HG03354 (cell line): ENCODE measurements at regions not wholly inside any gene's neighbourhood (a gene's known extent, or its start where the extent isn't known, plus 50 kb on each side); places are given as distances from the start of the nearest gene placed in this dataset.
A peak's percentile ranks its signal among the peaks of the same experiment; 100 is the strongest.
"Not testable (repeated sequence)": the region's sequence is repeated elsewhere in the genome, so short reads cannot be mapped to it uniquely, and the experiment has no call there.

Experiments
- ATAC-seq: cut with Tn5 transposase; IDR thresholded peaks from one replicate; pipeline ENCODE4 v1.9.1; 2021; ENCODE audit warnings: mild to moderate bottlenecking; ENCODE audit not compliant: unreplicated experiment, poor library complexity, severe bottlenecking

DNA sequence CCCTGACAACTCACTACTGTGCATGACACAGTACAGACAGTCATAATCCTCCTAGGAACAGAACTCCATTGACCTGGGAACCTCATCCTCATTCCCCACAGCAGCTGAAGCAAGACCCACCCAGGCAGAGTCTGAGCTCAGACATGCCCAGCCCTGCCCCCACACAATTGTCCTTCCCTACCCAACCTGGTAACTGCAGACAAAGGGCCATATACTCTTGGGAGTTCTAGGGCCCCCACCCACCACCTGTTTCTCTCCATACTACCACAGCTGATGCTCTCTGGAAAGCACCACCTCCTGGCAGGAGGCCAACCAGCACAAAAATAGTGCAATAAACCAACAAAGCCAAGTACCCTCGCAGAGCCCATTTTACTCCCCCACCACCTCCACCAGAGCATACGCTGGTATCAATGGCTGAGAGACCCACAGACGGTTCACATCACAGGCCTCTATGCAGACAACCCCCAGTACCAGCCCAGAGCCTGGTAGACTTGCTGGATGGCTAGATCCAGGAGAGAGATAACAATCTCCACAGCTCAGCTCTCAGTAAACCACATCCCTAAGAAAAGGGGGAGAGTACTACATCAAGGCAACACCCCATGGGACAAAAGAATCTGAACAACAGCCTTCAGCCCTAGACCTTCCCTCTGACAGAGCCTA lies 159.7 kb upstream of the CXADR start:
- no peak for ATAC-seq

DNA sequence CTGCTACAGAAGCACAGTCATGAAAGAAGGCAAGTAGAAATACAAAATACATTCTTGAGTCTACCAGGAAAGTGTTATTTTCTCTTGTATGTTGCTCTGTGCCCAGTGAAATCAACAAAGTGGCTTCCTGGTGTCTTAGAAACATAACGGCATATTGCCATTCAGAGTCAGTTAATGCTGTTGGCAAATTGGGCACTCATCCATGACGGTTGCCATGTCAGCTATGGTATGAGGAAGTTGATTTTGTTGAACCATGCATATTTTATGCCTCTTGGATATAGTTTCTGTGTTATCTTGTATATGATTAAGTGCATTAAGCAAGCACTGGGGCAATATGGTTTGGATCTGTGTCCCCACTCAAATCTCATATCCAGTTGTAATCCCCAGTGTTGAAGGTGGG lies 153.1 kb upstream of the CXADR start:
- no peak for ATAC-seq

DNA sequence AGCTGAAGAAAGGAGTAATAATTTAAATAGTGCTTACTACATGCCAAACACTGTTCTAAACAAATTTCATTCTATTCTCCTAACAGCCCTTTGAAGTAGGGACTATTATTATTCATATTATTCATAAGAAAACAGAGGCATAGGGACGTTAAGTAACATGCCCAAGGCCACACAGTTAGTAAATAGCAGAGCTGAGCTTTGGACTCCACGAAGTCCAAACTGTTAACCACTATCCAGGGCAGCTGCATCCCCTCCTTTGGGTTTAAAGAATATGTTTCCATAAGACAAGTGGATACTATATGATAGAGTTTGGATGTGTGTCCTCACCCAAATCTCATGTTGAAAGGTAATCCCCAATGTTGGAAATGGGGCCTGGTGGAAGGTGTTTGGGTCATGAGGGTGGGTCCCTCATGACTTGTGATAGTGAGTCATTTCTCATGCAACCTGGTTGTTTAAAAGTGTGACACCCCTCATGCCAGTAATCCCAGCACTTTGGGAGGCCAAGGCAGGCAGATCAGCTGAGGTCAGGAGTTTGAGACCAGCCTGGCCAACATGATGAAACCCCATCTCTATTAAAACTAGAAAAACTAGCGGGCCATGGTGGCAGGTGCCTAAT lies 144.0 kb upstream of the CXADR start:
- no peak for ATAC-seq

DNA sequence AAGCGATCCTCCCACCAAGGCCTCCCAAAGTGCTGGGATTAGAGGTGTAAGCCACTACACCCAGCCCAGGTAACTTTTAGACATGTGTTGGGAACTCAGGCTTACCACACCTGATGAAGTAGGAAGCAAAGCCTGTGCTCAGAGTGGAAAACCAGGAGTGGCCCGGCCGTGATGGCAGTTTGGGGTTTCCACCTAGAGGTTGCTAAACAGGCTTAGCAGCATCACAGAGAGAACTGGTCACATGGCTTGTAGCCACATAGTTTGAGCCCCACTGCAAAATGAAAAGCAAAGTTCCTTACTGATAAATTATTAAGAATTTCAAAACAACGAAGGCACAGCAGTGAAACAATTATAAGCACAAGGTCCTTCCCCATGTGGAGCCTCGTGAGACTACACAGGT lies 142.6 kb upstream of the CXADR start:
- ATAC-seq, result no peak

DNA sequence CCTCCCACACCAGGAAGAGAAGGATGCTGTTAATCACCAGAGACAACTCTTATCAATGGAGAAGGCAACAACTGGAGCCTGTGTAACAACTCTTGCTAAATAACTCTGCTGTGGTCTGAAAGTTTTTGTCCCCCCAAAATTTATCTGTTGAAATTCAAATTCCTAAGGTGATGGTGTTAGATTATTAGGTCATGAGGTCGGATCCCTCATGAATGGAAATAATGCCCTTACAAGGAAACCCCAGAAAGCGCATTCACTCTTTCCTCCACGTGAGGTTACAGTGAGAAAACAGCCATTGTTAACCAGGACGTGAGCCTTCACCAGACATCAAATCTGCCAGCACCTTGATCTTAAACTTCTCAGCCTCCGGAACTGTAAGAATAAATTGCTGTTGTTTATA lies 141.9 kb upstream of the CXADR start:
- ATAC-seq, result no peak

DNA sequence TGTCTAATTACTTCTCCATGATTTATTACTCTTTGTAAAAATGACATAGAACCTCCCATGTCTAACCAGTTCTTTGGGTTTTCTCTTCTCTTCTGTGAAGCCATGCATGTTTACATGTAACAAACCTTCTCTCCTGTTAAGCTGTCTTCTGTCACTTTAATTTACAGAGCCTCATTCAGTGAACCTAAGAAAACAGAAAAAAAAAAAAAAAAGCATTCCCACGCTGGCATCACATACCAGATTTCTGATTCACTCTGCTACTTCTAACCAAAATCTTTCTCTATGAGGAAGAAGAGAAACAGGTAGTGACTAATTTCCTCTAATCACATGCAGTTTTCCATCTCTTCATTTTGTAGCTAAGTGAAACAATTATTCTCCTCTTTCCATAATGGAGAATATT lies 141.4 kb upstream of the CXADR start:
- no peak for ATAC-seq

DNA sequence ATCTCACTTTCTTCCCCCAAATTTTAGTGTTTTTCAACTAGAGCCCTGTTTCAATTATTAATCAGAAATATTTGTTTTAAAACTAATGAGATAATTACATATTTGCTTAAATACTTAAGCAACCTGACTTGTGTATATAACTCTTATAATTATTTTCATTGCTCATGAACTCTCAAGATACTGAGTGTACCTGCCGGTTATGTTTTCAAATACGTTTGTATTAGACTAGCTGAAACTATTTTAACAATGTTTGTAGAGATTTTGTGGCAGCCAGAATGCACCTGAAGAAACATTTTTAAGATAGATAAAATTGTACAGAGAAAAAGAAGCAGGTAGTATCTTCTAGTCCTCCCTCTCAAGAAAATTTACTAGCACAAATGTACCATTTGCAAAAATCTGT lies 140.6 kb upstream of the CXADR start:
- no peak for ATAC-seq

DNA sequence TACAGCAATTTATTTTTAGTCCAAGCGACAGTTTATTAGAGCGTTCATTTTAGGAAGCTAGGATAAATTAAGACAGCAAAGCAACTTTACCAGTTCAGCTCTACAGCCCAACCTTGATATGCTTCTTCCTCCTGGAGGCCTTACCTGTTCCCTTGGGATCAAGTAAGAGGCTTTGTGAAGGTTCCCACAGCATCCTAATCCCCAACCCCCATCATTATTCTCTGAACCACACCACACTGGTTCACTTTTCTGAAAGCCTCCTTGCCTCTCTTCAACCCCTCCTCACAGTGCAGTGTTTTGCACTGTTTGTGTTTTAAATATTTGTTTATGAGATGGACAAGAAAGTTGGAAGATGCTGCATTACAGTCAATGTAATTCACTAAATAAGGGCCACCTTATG lies 126.3 kb upstream of the CXADR start:
- no peak for ATAC-seq

DNA sequence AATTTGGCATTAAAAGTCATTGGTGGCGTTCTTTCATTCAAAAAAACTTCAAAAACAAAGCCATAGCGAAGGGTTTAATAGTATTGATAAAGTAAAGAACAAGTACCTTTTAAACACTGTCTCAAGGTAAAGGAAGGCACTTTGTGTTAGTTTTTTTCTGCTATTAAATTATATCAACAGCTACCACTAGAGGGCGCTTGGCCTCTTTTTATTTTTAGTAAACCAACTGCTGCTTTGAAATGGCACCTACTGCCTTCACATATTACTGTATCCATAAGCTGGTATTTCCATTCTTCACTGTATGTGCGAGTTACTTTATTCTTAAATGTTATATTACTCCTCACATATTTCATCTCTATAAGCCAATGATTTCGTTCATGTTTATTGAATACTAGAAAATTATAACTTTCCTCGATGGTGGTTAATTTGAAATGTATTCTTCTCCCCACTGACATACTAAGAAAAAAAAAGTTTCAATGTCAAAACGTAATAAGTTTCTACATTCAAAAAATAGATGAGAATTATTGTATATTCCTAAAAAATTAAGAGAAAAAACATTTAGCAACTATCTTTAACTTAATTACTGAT lies 125.7 kb upstream of the CXADR start:
- peak; percentile 76 for ATAC-seq

DNA sequence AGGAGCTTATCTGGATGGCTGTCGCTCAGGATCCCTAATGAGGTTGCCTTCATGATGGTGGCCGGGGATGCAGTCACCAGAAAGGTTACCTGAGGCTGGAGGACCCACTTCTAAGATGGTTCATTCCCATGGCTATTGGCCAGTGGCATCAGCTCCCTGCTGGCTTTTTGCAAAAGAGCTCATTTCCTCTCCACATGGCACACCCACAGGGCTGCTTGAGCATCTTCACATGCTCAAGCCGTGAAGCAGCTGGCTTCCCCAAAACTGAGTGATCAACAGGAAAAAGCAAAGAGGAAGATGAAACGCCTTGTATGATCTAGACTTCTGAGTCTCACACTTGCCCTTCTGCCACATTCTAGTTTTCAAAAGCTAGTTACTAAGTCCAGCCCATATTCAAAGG lies 124.6 kb upstream of the CXADR start:
- ATAC-seq, result no peak

DNA sequence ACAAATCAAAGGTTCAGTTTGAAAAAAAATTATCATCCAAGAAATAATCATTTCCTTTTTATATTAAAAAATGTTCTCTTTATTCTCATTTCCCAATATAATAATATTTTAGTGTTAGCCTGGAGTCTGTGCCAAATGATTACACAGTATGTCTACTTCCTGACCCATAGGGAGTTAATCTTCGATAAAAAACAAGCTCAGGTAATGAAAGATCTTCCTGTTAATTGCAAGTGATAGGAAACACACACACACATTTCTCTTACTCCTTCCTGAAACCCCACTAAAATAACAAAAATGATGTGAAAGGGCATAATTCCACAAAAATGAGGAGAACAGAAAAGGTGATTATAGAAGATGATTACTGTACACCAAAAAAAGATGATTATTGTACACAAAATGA lies 123.5 kb upstream of the CXADR start:
- no peak for ATAC-seq

DNA sequence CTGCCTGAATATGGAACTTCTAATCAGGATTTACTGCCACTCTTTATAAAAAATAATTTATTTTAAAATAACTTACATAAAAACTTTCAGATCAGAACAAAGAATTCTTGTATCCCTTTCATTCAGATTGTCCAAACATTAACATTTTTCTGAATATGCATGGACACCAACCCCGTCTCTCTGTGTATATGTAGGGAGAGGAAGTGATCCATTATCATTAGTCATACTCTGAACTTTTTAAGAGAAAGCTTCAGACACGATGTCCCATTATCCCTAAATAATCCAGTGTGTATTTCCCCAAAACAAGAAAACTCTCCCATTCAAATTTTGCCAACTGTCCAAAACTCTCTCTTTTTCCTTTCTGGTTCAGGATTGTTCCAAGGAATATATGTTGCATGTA lies 122.3 kb upstream of the CXADR start:
- ATAC-seq, result no peak

DNA sequence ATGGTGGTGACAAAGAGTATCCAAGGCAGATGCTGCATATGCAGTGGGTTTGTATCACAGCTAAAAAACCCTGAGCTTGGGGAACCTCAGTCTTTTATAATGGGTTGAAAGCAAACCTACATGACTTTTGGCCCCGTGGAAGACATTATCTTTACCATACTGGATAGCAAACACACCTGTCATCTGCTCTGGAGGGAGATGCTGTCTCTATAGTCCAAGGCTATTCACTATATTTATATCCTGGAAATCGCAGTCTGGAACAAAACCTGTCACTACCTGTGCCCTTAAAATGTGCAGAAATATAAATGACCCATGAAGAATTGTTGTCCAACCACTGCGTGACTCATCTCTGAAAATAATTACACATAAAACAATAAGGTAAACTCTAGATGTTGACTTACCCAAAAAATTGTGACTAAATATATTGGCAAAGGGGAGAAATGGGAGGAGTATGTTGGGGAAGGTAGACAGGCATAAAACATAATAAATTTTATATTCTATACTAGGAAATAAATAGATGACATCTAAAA lies 121.0 kb upstream of the CXADR start:
- no peak for ATAC-seq

DNA sequence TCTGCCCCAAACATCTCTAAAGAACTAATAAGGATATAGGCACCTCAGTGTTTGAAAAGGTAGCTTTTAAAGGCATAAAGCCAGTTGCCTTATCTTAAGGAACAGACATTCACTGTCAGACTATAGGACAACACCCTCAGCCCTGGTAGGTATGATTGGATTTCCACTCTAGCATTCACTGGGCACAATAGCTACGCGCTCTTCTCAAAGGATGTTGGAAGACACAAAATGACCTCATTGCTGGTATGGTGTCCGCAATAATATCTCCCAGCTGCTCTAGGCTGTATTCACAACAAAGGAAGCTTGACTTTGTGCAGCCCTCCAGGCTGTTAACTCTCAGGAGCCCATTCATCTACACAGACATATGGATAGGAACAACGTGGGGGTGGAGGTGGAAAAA lies 119.4 kb upstream of the CXADR start:
- no peak for ATAC-seq

DNA sequence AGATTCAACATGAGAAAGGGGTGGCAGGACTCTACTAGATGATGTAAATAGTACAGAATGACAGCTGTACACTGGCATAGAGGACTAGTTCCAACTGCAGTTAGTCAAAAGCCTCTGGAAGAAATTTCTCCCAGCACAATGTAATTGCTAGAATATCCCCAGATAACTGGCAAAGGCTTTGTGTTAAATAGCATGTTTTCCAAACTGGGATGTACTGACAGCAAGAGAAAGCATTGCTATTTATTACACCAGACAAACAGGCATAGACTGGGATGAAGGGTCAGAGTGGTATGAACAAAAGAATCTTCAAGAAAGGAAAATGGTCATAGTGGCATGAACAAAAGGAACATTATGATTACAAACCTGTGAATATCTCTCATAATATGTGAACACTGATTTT lies 115.9 kb upstream of the CXADR start:
- no peak for ATAC-seq

DNA sequence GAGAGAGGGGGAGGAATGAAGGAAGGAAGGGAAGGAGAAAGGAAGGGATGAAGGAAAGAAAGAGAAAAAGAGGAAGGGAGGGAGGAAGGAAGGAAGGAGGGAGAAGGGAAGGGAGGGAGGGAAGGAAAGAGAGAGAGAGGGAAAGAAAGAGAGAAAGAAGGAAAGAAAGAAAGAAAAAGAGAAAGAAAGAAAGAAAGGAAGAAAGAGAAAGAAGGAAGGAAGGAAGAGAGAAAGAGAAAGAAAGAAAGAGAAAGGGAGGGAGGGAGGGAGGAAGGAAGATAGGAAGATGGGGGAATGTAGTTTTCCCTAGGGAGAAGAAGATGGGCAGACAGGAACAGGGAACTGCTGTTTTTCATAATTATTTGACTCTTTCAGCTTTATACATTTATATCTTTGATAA lies 115.1 kb upstream of the CXADR start:
- no peak for ATAC-seq

DNA sequence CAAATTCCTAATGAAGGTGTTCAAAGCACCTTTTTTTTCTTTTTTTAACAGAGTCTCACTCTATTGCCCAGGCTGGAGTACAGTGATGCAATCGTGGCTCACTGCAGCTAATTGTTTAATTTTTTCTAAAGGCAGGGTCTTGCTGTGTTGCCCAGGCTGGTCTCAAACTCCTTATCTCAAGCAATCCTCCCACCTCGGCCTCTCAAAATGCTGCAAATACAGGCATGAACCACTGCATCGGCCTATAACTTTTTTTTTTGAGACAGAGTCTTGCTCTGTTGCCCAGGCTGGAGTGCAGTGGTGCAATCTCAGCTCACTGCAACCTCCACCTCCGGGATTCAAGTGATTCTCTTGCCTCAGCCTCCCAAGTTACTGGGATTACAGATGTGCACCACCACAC lies 113.9 kb upstream of the CXADR start:
- not testable (repeated sequence) for ATAC-seq

DNA sequence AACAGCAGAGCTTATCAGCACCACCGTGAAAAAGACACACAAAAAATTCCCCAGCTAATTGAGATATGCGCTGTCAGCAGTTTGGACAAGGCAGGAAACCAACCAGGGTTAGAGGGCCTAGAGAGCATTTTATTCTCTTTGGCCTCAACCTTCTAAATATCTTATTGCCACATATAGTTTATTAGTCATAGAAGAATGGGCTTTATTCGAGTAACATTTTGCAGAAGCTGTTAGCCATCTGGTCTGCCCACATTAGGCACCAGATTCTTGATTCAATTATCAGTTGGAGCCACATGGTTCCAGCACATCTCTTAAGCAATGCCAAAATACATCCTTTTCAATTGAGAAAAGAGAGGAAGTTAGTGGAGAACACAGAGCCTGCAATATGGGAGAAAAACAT lies 109.9 kb upstream of the CXADR start:
- no peak for ATAC-seq

DNA sequence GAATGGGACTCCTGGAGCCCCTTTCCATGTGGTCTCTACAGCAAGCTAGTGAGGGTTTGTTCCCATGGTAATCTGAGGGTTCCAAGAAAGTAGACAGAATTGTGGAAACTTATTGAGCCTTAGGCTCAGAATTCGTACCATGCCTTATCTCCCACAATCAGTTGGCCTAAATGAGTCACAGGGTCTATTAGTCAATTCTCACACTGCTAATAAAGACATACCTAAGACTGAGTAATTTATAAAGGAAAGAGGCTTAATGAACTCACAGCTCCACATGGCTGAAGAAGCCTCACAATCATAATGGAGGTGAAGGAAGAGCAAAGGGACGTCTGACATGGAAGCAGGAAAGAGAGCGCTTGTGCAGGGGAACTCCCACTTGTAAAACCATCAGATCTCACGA lies 106.6 kb upstream of the CXADR start:
- ATAC-seq, result no peak

DNA sequence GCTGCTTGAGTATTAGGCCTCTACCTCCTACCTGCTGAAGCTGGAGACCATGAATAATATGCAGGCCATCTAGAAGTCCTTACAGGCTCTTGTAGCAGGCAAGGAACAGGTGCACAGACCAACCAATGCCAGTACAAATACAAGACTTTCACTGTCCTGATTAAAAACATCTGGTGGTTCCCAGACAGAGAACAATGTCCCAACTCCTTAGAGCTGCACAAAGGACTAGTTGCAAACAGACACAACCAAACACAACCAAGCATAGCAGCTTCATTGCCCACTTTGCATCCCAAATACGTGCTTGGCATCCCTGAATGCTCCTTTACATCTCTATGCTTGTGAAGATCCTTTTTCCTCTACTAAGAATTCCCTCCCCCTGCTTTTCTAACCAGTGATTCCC lies 98.1 kb upstream of the CXADR start:
- ATAC-seq, result no peak

DNA sequence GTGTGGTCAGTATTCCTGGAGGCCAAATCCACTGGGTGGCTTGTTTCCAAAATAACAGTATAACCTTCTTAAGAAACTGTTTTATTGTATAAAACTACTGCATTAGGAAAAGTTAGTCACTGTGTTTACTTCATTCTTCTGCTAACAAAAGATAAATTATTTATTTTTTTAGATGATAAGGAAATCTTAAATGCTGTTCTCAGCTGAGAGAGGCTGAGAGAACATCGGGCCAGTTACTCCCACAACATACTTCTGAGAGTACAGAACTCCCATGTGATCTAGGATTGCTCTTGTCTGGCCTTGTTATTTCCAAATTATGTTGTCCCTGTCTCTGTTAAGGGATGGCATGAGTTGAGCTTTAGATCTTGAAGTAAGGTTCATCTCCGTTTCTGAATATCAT lies 96.7 kb upstream of the CXADR start:
- ATAC-seq, result no peak
